ENCODE measurements at regions not wholly inside any gene's neighbourhood (a gene's known extent, or its start where the extent isn't known, plus 50 kb on each side); places are given as distances from the start of the nearest gene placed in this dataset.

GRCh38 chr3:181936774-181937173 is 225.0 kb downstream of the SOX2 start:
- TF ChIP-seq CTCF (IDR thresholded peaks at IDR 0.05; ENCODE audit: insufficient read depth, low read length) (no peak), POLR2AphosphoS5 (IDR thresholded peaks at IDR 0.05; ENCODE audit: low read depth) (no peak), REST (IDR thresholded peaks at IDR 0.05; ENCODE audit: insufficient replicate concordance, low read depth) (no peak)

Measured in HL-60 (cell line).